ENCODE measurements at regions not wholly inside any gene's neighbourhood (a gene's known extent, or its start where the extent isn't known, plus 50 kb on each side); places are given as distances from the start of the nearest gene placed in this dataset.

DNA sequence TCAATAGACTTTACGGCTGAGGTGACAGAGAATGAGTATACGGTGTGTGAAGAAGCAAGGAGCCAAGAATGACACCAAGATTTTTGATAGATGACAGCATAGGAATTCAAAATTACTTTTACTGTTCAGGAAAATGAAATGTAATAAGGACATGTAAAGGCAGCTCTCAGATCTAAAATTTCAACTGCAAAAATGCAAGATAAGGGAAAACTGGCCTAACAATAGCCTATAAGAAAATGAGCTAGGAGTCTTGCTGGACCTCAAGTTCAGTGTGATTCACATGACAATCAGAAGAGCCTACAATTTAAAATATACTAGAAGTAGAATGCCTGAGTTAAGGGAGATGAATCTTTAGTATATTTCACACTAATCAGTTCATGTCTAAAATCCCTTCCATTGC lies 102.0 kb downstream of the RPS29 start:
- no peak for TF ChIP-seq EZH2 (IDR thresholded peaks at IDR 0.05; ENCODE audit: low read depth)
- TF ChIP-seq, protein P1, sequence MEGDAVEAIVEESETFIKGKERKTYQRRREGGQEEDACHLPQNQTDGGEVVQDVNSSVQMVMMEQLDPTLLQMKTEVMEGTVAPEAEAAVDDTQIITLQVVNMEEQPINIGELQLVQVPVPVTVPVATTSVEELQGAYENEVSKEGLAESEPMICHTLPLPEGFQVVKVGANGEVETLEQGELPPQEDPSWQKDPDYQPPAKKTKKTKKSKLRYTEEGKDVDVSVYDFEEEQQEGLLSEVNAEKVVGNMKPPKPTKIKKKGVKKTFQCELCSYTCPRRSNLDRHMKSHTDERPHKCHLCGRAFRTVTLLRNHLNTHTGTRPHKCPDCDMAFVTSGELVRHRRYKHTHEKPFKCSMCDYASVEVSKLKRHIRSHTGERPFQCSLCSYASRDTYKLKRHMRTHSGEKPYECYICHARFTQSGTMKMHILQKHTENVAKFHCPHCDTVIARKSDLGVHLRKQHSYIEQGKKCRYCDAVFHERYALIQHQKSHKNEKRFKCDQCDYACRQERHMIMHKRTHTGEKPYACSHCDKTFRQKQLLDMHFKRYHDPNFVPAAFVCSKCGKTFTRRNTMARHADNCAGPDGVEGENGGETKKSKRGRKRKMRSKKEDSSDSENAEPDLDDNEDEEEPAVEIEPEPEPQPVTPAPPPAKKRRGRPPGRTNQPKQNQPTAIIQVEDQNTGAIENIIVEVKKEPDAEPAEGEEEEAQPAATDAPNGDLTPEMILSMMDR (conservative IDR thresholded peaks at IDR 0.05): no peak

All from PC-9 (cell line).